Glutamatergic neuron (in vitro differentiated cells): ENCODE measurements at regions not wholly inside any gene's neighbourhood (a gene's known extent, or its start where the extent isn't known, plus 50 kb on each side); places are given as distances from the start of the nearest gene placed in this dataset.
"Not testable (repeated sequence)": the region's sequence is repeated elsewhere in the genome, so short reads cannot be mapped to it uniquely, and the experiment has no call there.

ENCODE experiments used
- DNase-seq: peaks from one replicate; pipeline ENCODE4 v3.0.0; 2022
- H3K27ac Mint-ChIP-seq: one replicate; pipeline ENCODE4 v1.8.0; 2020; ENCODE audit warnings: mild to moderate bottlenecking, mixed read lengths, inconsistent platforms; ENCODE audit not compliant: unreplicated experiment
- H3K27me3 Mint-ChIP-seq: one replicate; pipeline ENCODE4 v1.8.0; 2020; ENCODE audit warnings: mild to moderate bottlenecking, moderate library complexity, mixed read lengths, inconsistent platforms; ENCODE audit not compliant: unreplicated experiment
- H3K36me3 Mint-ChIP-seq: one replicate; pipeline ENCODE4 v1.8.0; 2020; ENCODE audit warnings: mild to moderate bottlenecking, mixed read lengths, inconsistent platforms; ENCODE audit not compliant: unreplicated experiment
- H3K4me1 Mint-ChIP-seq: one replicate; pipeline ENCODE4 v1.8.0; 2020; ENCODE audit warnings: mild to moderate bottlenecking, low read depth, mixed read lengths, inconsistent platforms; ENCODE audit not compliant: unreplicated experiment
- H3K4me3 Mint-ChIP-seq: one replicate; pipeline ENCODE4 v1.8.0; 2020; ENCODE audit warnings: mild to moderate bottlenecking, mixed read lengths, inconsistent platforms; ENCODE audit not compliant: unreplicated experiment
- H3K9me3 Mint-ChIP-seq: one replicate; pipeline ENCODE4 v1.8.0; 2020; ENCODE audit warnings: mild to moderate bottlenecking, moderate library complexity, mixed read lengths, inconsistent platforms; ENCODE audit not compliant: unreplicated experiment
- TF ChIP-seq, protein P1 (sequence below): fragments of 200-600 bp; sonication (generic); IDR thresholded peaks from one replicate; pipeline ENCODE4 v1.5.0; 2021; ENCODE audit not compliant: partially characterized antibody, unreplicated experiment

DNA sequence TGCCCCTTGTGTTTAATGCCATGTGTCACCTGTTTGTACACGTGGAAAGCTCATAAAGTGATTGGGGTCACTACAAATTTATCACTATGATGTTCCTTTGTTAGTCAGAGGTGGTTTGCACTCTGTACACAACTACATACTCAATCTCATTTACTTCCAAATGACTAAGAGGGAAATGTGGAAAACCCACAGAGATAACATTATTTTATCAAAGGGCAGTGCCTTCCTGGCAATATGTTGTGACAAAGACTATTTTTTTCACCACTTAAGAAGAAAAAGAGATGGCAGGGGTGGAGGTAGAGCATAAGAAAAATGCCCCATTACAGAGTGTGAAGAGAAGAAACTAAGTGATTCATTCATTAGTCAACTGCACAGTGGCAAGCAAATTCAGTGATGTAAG is 1064.1 kb upstream of the FLRT2 start:
- TF ChIP-seq, protein P1, sequence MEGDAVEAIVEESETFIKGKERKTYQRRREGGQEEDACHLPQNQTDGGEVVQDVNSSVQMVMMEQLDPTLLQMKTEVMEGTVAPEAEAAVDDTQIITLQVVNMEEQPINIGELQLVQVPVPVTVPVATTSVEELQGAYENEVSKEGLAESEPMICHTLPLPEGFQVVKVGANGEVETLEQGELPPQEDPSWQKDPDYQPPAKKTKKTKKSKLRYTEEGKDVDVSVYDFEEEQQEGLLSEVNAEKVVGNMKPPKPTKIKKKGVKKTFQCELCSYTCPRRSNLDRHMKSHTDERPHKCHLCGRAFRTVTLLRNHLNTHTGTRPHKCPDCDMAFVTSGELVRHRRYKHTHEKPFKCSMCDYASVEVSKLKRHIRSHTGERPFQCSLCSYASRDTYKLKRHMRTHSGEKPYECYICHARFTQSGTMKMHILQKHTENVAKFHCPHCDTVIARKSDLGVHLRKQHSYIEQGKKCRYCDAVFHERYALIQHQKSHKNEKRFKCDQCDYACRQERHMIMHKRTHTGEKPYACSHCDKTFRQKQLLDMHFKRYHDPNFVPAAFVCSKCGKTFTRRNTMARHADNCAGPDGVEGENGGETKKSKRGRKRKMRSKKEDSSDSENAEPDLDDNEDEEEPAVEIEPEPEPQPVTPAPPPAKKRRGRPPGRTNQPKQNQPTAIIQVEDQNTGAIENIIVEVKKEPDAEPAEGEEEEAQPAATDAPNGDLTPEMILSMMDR: no peak
- no peaks in the 10 kb centered on the region for H3K9me3 Mint-ChIP-seq
- H3K36me3 Mint-ChIP-seq: no peaks in the 10 kb centered on the region
- H3K27me3 Mint-ChIP-seq: no peaks in the 10 kb centered on the region
- no peak overlapping the region for H3K27ac Mint-ChIP-seq
- DNase-seq: no peak
- no peak overlapping the region for H3K4me3 Mint-ChIP-seq
- H3K4me1 Mint-ChIP-seq: no peaks in the 10 kb centered on the region

GRCh38 chr14:84468153-84468552 is 1061.8 kb upstream of the FLRT2 start:
- no peak for DNase-seq
- Mint-ChIP-seq H3K9me3 (no peaks in the 10 kb centered on the region), H3K27ac (no peak overlapping the region), H3K4me1 (no peaks in the 10 kb centered on the region), H3K4me3 (no peak overlapping the region), H3K27me3 (no peaks in the 10 kb centered on the region), H3K36me3 (no peaks in the 10 kb centered on the region)
- TF ChIP-seq, protein P1: no peak

- Mint-ChIP-seq H3K36me3 (no peaks in the 10 kb centered on the region), H3K4me1 (peaks cover 9% of the 10 kb centered on the region), H3K4me3 (no peak overlapping the region), H3K9me3 (no peaks in the 10 kb centered on the region), H3K27ac (no peak overlapping the region), H3K27me3 (peaks cover 2% of the 10 kb centered on the region)
- DNase-seq: no peak
- TF ChIP-seq, protein P1: no peak
Observed at GRCh38 chr14:84477996-84478395, 1051.9 kb upstream of the FLRT2 start.

GRCh38 chr14:84482256-84483071 is 1047.5 kb upstream of the FLRT2 start:
- DNase-seq: no peak
- TF ChIP-seq, protein P1: no peak
- Mint-ChIP-seq H3K27ac (no peak overlapping the region), H3K27me3 (no peaks in the 10 kb centered on the region), H3K36me3 (no peaks in the 10 kb centered on the region), H3K4me1 (peaks cover 8% of the 10 kb centered on the region), H3K4me3 (no peak overlapping the region), H3K9me3 (no peaks in the 10 kb centered on the region)

- Mint-ChIP-seq H3K36me3 (no peaks in the 10 kb centered on the region), H3K9me3 (no peaks in the 10 kb centered on the region), H3K27ac (no peak overlapping the region), H3K4me3 (no peak overlapping the region), H3K27me3 (no peaks in the 10 kb centered on the region), H3K4me1 (peaks cover 8% of the 10 kb centered on the region)
- TF ChIP-seq, protein P1: no peak
- no peak for DNase-seq
Observed at GRCh38 chr14:84483072-84483420, 1046.9 kb upstream of the FLRT2 start.

DNA sequence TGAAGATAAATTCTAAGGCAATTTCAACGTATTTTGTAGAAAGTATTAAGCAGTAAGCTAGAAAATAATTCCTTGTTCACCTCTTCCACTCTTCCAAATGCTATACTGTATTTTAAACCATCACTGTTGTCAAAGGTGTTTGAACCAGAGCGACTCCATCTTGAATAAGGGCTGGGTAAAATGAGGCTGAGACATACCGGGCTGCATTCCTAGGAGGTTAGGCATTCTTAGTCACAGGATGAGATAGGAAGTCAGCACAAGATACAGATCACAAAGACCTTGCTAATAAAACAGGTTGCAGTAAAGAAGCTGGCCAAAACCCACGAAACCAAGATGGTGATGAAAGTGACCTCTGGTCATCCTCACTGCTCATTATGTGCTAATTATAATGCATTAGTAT is 1045.7 kb upstream of the FLRT2 start:
- not testable (repeated sequence) for H3K27ac Mint-ChIP-seq, H3K4me1 Mint-ChIP-seq, H3K36me3 Mint-ChIP-seq, H3K27me3 Mint-ChIP-seq, H3K9me3 Mint-ChIP-seq, H3K4me3 Mint-ChIP-seq, DNase-seq
